ENCODE measurements at regions not wholly inside any gene's neighbourhood (a gene's known extent, or its start where the extent isn't known, plus 50 kb on each side); places are given as distances from the start of the nearest gene placed in this dataset.

DNA sequence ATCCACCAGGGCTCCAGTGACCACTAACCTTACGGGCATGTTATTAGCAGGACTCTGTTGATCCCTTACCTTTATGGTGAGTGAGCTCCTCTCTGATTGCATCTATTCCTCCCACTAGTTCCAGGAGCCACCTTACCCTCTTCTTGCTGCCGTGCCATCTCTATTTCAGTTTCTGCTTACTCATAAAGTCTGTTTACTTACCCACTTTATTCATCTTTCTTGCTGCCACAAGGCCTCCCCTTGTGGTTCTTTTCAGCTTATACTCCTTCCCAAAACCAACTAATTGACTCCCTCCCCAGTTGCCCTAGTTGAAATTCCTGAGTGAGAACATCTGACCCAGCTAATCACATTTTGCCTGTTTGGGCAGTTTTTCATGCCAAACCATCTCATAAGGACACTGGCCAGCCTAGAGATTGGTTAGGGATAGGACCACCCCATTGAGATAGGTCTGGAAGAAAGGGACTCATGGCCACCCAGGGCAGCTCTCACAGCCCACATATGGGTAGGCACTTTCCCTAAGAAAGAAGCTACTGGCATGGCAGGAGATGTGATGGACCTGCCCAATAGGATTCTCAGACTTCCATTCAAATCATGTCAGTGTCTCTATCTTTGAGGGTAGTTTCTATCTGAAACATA lies 412.7 kb downstream of the EFNA5 start:
- peak; percentile 7 for DNase-seq

DNA sequence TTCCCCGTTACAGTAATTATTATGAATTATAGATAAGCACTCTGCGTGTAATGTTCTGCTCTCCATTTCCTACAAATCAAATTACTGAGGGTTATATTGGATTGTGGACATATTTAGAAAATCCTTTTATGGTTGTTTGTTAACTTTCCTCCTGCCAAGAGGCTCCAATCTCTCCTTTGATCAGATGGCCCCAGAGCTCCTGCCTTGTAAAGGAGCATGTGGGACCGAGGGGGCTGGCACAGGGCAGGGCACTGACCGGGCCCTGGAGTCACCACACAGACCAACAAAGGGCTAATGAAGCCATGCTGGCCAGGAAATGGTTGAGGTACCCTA lies 415.9 kb downstream of the EFNA5 start:
- DNase-seq, result no peak

DNA sequence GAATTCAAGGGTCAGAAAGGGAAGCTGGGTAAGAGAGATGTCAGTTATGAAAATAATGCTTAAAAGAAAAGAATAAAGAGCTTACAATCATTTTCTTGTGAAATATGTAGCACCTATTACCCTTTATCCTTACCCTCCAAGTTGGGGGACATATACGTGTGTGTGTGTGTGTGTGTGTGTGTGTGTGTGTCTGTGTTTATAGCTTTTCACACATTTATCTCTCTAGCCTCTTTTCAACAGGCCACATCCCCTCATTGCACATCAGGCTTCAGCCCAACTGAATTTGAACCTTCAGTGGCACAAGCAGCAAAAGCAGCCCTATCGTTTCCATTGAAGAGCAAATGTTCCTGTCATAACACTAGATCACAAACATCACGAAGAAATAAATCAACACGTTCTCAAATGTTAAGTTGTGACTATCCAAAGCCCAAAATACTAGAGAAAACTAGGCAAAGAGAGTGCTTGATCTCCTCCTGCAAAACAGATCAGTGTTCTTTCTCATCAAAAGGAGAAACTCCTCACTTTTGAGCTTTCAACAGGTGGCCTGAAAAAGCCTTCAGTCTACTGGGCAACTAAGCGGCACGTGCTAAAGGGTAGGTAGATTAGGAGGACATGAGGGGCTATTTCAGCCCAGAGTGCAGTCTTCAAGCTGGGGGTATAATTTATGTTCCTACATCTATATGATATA lies 416.4 kb downstream of the EFNA5 start:
- no peak for DNase-seq

GRCh38 chr5:107253246-107253645 lies 417.5 kb downstream of the EFNA5 start:
- DNase-seq, result no peak

DNA sequence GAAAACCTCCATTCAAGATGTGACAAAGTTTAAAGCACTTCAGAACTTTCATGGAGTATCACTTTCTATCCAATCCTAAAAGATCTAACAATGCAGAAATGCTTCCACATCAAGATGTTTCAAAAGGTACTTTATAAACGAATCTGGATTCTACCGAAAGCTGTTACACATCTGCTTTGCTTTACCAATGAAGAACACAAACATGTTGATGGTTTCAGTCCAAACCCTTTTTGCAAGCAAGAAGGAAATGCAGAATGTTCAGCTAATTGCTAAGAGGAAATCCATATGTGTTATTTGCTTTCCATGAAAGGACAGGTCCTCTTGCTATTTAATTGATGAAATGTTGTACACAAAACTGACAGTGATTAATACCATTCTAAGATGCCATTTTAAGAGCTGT lies 419.6 kb downstream of the EFNA5 start:
- no peak for DNase-seq

DNA sequence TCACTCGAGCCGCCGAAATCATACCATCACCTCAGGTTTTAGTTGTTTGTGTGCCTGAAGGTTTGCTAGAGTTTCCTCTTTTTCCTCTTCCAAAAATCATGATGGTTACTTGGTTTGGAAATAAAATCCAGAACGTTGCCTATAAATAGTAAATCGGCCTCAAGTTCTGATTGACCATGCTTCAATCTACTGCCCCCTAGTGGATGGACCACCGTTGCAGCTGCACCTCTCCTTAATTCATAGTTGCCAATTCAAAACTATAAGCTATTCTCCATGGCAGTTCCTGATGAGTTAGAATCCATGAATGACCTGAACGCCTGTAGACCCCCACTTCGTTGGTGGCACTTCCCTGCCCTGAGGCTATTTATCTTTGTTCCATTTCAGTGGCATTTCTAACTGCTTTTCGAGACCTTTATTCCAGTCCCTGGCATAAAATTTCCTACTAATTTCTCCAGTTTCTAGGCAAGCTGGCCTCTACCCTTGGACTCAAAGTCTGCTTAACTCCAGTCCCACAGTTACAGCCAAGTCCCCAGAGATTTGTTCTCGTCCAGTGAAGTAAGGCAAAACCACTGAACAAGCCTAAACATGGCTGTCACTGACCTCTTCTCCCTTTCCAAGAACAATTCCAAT lies 422.6 kb downstream of the EFNA5 start:
- peak; percentile 7 for DNase-seq

- peak; percentile 41 for DNase-seq
These were observed 423.3 kb downstream of the EFNA5 start for GRCh38 chr5:107247427-107247826.

GRCh38 chr5:107243220-107243579 lies 427.5 kb downstream of the EFNA5 start:
- no peak for DNase-seq

- DNase-seq, result no peak
These were observed 428.1 kb downstream of the EFNA5 start for GRCh38 chr5:107242411-107243219.

DNA sequence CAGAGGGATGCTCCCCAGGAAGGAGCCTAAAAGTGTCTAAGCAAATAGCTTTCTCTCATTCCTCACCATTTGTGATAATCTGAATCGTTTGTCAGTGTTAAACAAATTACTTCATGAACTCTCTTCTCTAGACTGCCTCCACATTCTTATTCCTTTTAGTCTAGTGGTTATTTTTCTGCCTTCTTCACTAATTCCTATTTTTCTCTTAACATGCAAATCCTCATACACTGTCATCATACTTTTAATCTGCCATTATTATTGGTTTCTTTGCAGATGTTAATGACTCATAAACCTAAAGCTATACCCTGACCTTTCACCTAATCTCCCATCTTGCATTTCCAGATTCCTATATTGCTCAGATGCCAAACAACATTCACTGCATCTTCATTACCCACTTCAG lies 428.9 kb downstream of the EFNA5 start:
- no peak for DNase-seq

GRCh38 chr5:107235167-107235566 lies 435.6 kb downstream of the EFNA5 start:
- DNase-seq, result no peak

GRCh38 chr5:107232788-107233187 lies 437.9 kb downstream of the EFNA5 start:
- no peak for DNase-seq

DNA sequence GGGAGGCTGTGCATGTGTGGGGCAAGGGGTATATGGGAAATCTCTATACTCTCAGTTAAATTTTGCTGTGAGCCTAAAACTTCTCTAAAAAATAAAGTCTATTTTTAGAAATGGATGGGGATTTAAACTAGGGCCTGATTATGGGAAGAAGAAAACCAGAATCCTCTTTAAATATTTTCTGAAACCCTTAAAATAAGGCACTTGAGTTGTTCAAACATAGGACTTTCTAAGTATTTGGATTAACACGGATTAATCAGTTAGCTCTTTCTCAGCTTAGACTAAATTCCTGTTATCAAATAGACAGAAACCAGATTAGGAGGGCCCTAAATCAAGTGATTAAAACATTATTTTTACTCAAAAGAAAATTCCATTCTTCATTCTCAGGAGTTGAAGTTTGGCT lies 438.4 kb downstream of the EFNA5 start:
- no peak for DNase-seq

DNA sequence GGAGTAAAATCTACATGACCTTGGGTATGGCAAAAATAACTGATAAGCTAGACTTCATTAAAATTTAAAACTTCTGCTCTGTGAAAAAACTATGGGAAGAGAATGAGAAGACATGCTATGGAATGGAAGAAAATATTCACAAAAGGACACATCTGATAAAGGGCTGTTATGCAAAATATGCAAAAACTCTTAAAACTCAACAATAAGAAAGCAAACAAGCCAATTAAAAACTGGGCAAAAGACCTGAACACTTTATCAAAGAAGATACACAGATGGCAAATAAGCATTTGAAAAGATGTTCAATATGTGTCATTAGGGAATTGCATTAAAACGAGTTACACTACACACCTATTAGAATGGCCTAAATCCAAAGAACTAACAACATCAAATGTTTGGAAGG lies 439.5 kb downstream of the EFNA5 start:
- no peak for DNase-seq

DNA sequence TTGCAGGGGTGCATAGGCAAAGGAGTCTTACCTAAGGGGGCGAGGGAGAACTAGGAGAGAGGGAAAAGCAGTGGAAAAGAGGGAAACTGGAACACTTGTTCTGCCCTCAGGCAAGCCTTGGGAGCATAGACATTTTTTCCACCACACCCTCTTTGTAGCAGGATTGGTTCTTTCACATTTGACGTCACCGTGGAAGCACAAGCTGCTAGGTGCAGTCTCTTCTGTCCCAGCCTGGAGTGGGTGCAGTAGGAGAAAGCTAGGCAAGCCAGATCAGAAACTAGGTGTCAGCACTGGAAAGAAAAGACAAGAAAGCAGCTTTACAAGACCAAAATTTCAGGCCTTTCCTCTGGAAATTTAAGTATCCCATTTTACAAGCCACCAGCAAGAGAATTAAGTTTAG lies 440.4 kb downstream of the EFNA5 start:
- DNase-seq, result no peak

DNA sequence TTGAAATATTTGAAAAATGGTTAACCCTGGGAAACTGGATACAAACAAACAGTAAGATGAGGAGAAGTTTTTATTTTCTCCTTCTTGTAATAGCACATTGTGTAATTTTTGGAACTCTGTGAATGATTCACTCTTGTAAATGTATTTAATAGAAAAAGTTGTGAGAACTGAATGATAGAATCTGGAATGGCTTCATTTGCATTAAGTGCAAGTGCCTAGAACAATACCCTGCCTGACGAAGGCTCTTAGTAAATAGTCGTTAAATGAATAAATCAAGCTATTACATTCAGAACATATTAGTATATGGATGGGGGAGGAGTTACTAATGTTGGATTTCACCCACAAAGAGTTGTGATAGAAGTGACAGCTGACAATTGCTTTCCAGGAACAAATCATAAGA lies 442.5 kb downstream of the EFNA5 start:
- DNase-seq, result no peak

GRCh38 chr5:107224272-107224671 lies 446.5 kb downstream of the EFNA5 start:
- no peak for DNase-seq

DNA sequence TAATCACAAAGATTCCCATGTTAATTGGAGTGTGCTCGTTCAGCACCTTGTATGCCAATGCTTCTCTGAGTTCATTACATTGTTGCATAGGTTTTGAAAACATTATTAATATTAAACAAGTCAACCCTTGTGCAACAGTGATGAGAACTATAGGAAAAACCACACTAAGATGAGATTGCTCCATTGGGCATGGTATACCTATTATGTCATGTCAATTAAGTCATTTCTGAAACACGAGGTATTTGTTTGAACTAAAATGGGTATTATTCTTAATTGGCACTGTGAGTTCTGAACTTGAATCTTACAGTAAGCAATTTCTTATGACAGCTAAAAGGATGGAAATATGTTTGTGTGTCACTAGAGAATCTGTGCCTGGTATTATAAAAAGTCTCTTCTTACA lies 447.7 kb downstream of the EFNA5 start:
- DNase-seq, result no peak

DNA sequence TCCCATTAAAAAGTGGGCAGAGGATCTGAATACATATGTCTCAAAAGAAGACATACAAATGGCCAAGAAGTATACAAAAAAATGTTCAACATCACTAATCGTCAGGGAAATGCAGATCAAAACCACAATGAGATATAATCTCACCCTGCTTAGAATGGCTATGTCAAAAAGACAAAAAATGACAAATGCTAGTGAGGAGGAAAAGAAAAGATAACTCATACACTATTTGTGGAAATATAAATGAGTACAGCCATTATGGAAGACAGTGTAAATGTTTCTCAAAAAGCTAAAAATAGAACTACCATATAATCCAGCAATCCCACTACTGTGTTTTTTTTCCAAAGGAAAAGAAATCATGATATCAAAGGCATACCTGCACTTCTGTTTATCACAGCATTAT lies 450.7 kb downstream of the EFNA5 start:
- DNase-seq, result no peak

DNA sequence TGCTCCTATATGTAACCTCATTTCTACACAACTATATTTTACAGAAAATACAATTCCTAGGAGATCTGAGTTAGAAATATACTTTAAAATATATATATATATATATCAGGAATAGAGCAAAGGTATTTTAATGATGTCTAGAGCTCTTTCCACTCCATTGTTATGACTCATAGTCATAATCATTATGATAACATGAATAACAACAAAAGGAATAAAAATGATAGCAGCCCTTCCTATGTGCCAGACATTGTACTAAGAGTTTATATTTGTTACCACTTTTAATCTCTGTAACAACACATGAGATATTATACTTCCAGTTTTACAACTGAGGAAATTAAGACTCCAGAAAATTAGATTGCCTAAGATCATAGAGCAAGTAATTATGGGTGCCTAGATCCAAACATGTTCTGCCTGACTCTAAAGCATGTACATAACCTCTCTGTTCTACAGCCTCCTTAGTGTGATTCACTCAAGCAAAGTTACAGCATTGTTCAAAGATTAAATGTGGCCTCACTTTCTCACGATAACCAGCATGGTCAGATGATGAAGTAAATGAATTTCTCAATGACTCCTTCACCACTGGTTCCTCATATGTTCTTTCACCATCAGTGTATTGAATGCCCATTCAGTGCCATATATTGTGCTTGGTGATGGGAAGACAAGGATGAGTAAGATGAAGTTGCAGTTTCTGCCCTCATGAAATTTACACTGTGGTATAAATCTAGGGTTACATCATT lies 452.1 kb downstream of the EFNA5 start:
- DNase-seq, result peak; percentile 97

- peak; percentile 50 for DNase-seq
These were observed 453.0 kb downstream of the EFNA5 start for GRCh38 chr5:107217721-107218130.

GRCh38 chr5:107216587-107216986 lies 454.1 kb downstream of the EFNA5 start:
- no peak for DNase-seq

- peak; percentile 20 for DNase-seq
These were observed 455.1 kb downstream of the EFNA5 start for GRCh38 chr5:107215611-107216010.

Measured in NCI-H226 (cell line).